Adrenal gland (tissue), 9 donors: ENCODE measurements at regions not wholly inside any gene's neighbourhood (a gene's known extent, or its start where the extent isn't known, plus 50 kb on each side); places are given as distances from the start of the nearest gene placed in this dataset.

Source experiments
- DNase-seq, 7 donors: peaks; one replicate each; pipeline ENCODE4 v3.0.0-alpha.2; 2019 to 2020
- H3K27ac ChIP-seq, 5 donors: fragments of 200-600 bp; sonication (generic) in 4 of 5; 1 replicate in 3 of 5; 2 replicates in 2 of 5; pipeline versions ENCODE4 v1.5.1 to v1.8.0; 2016 to 2020; ENCODE audit warnings: mild to moderate bottlenecking in 1 of 5
- H3K27me3 ChIP-seq: fragments of 200-600 bp; 2 replicates; pipeline ENCODE4 v1.8.0; 2021
- H3K36me3 ChIP-seq, 2 donors: fragments of 200-600 bp; replicated peaks in 1 of 2; 1 replicate in 1 of 2; 2 replicates in 1 of 2; pipeline versions ENCODE4 v1.5.1 to v1.8.0; 2018 to 2022
- H3K4me1 ChIP-seq, 2 donors: fragments of 200-600 bp; replicated peaks in 1 of 2; 1 replicate in 1 of 2; 2 replicates in 1 of 2; pipeline versions ENCODE4 v1.5.1 to v1.8.0; 2018 to 2021
- H3K4me3 ChIP-seq, 4 donors: fragments of 200-600 bp; sonication (generic) in 3 of 4; one replicate each; pipeline ENCODE4 v1.5.1; 2016 to 2018
- H3K9me3 ChIP-seq, 3 donors: fragments of 200-600 bp; sonication (generic) in 1 of 3; replicated peaks in 1 of 3; 1 replicate in 2 of 3; 2 replicates in 1 of 3; pipeline versions ENCODE4 v1.5.1 to v1.8.0; 2016 to 2021
- POLR2A ChIP-seq, 2 donors: fragments of 450-650 bp; IDR thresholded peaks; one replicate each; pipeline ENCODE4 v1.6.1; 2017; ENCODE audit warnings: antibody characterized with exemption in 2 of 2, mild to moderate bottlenecking in 2 of 2, moderate library complexity in 1 of 2
- WGBS, 4 donors: extraction: QIAGEN DNeasy Blood & Tissue Kit in 2 of 4; methylation state at CpG; one replicate each; pipeline versions ENCODE4 v1.1.5 to v1.1.7; 2013 to 2017; 5-methylcytosine and 5-hydroxymethylcytosine counted together
- intact Hi-C, 2 donors: fragments of 100-400 bp; cut with DNase I; formaldehyde crosslinking; loops; one replicate each; pipeline versions ENCODE4 v1.14.1 to v1.15.0; 2022 to 2023
- TF ChIP-seq, protein P1 (sequence below), 6 experiments: fragments of 450-650 bp in 4 of 6; fragments of 200-600 bp in 2 of 6; sonication (generic) in 1 of 6; IDR thresholded peaks; 1 replicate in 5 of 6; 2 replicates in 1 of 6; pipeline versions ENCODE4 v1.5.1 to v1.8.0; 2016 to 2021; ENCODE audit warnings: antibody characterized with exemption in 6 of 6, mild to moderate bottlenecking in 2 of 6, moderate library complexity in 1 of 6
- donor health status: healthy with polysubstance abuse.
- donor health status: Bipolar disorder and iron deficiency.
- donor health status: DM: yes; HTN: yes; CAD: no.
- donor health status: DM: no; HTN: no; CAD: no.
- donor health status: DM: no; HTN: no; CAD: no.

DNA sequence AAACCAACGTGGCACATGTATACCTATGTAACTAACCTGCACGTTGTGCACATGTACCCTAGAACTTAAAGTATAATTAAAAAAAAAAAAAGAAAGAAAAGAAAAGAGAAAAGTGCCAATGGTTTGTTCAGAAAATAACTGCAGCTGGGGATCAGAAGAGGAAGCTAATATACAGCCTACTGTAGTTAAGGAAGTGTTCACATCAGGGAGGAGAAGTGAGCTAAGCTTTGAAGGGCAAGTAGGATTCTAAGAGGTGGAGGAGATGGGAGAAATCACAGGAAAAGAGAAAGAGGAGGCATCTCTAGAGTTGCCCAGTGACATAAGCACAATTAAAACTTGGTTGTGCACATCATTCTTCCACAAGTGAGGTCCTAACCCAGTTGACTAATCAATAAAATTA is 214.4 kb upstream of the DTNBP1 start:
- Histone ChIP-seq H3K4me3 (no peak overlapping the region), H3K36me3 (no peaks in the 10 kb centered on the region), H3K9me3 (no peaks in the 10 kb centered on the region), H3K4me1 (peaks cover 0 to 10% of the 10 kb centered on the region in 2 donors), H3K27me3 (no peaks in the 10 kb centered on the region), H3K27ac (no peak overlapping the region)
- no peak for DNase-seq
- intact Hi-C loops, result no loop called here
- 74 to 100% (median 79%) methylated on average over 2 of the region's 2 CpGs for WGBS, 4 donors
- TF ChIP-seq, protein P1, sequence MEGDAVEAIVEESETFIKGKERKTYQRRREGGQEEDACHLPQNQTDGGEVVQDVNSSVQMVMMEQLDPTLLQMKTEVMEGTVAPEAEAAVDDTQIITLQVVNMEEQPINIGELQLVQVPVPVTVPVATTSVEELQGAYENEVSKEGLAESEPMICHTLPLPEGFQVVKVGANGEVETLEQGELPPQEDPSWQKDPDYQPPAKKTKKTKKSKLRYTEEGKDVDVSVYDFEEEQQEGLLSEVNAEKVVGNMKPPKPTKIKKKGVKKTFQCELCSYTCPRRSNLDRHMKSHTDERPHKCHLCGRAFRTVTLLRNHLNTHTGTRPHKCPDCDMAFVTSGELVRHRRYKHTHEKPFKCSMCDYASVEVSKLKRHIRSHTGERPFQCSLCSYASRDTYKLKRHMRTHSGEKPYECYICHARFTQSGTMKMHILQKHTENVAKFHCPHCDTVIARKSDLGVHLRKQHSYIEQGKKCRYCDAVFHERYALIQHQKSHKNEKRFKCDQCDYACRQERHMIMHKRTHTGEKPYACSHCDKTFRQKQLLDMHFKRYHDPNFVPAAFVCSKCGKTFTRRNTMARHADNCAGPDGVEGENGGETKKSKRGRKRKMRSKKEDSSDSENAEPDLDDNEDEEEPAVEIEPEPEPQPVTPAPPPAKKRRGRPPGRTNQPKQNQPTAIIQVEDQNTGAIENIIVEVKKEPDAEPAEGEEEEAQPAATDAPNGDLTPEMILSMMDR (IDR thresholded peaks at IDR 0.05), result no peak
- no peak for TF ChIP-seq POLR2A (IDR thresholded peaks at IDR 0.05)

DNA sequence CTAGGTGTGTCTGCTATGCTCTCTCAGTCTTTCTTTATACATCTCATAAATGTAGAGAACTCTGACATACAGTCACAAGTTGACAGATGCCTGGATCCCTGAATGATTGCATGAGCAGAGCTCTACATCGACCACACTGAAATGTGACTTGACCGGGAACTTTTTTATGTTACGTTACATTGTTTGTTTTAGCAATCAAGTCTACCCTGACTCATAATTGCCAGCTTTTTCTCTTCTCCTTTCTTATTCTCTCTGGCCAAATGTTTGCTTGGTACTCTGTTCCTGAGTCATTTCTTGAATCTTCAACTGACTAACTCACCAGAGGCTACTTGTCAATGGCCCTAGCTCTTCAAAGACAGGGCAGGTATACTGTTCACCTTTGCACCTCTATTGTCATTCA is 213.6 kb upstream of the DTNBP1 start:
- Histone ChIP-seq H3K36me3 (no peaks in the 10 kb centered on the region), H3K4me1 (peaks cover 0 to 13% of the 10 kb centered on the region in 2 donors), H3K9me3 (no peaks in the 10 kb centered on the region), H3K27ac (no peak overlapping the region), H3K27me3 (no peaks in the 10 kb centered on the region), H3K4me3 (no peak overlapping the region)
- DNase-seq, result no peak
- no peak for TF ChIP-seq POLR2A (IDR thresholded peaks at IDR 0.05)
- TF ChIP-seq, protein P1 (IDR thresholded peaks at IDR 0.05), result no peak
- WGBS, 4 donors, result 68 to 90% (median 82%) methylated on average over 3 of the region's 3 CpGs
- intact Hi-C loops, result no loop called here

DNA sequence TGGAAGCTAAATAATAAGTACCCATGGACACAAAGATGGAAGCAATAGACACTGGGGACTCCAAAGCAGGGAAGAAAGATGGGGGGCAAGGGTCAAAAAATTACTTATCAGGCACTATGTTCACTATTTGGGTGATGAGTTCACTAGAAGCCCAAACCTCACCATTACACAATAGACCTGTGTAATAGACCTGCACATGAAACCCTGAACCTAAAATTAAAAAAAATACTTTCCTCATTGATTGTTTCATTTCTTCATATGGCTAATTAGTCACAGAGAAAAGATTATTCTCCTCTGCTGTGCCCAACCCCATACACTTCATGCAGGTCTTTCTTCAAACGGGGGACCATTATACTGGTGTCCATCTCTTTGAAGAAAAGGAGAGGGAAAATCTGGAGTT is 213.0 kb upstream of the DTNBP1 start:
- TF ChIP-seq, protein P1 (IDR thresholded peaks at IDR 0.05), result no peak
- no peak for TF ChIP-seq POLR2A (IDR thresholded peaks at IDR 0.05)
- WGBS, 4 donors, result 82 to 91% (median 88%) methylated on average over 1 of the region's 1 CpG
- H3K27me3 ChIP-seq, result no peaks in the 10 kb centered on the region
- no peak overlapping the region for H3K4me3 ChIP-seq
- H3K9me3 ChIP-seq, result no peaks in the 10 kb centered on the region
- no peak for DNase-seq
- peaks cover 0 to 13% of the 10 kb centered on the region in 2 donors for H3K4me1 ChIP-seq
- intact Hi-C loops, result no loop called here
- no peaks in the 10 kb centered on the region for H3K36me3 ChIP-seq
- H3K27ac ChIP-seq, result no peak overlapping the region

DNA sequence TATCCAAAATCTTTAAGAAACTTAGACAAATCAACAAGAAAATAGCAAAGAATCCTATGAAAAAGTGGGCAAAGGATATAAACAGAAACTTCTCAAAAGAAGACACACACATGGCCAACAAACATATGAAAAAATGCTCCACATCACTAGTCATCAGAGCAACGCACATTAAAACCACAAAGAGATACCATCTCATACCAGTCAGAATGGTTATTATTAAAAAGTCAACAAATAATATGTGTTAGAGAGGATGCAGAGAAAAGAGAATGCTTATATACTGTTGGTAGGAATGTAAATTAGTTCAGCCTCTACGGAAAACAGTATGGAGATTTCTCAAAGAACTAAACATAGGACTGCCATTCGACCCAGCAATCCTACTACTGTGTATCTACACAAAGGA is 212.0 kb upstream of the DTNBP1 start:
- peaks cover 0 to 9% of the 10 kb centered on the region in 2 donors for H3K4me1 ChIP-seq
- no peak overlapping the region for H3K27ac ChIP-seq
- WGBS, 4 donors, result 88 to 93% (median 89%) methylated on average over 3 of the region's 3 CpGs
- H3K9me3 ChIP-seq, result no peaks in the 10 kb centered on the region
- TF ChIP-seq, protein P1 (IDR thresholded peaks at IDR 0.05), result no peak
- TF ChIP-seq POLR2A (IDR thresholded peaks at IDR 0.05), result no peak
- H3K36me3 ChIP-seq, result no peaks in the 10 kb centered on the region
- H3K4me3 ChIP-seq, result no peak overlapping the region
- H3K27me3 ChIP-seq, result no peaks in the 10 kb centered on the region
- intact Hi-C loops, result no loop called here
- DNase-seq, result no peak
